CD14-positive monocyte (primary cell): ENCODE measurements at regions not wholly inside any gene's neighbourhood (a gene's known extent, or its start where the extent isn't known, plus 50 kb on each side); places are given as distances from the start of the nearest gene placed in this dataset.

ENCODE experiments used
- DNase-seq, 3 donors: peaks; one replicate each; pipeline ENCODE4 v3.0.0-alpha.2; 2011 to 2022
- H2AFZ ChIP-seq: 2 replicates; pipeline ENCODE4 v1.6.0; 2012; ENCODE audit warnings: mild to moderate bottlenecking, low read depth, low read length, inconsistent platforms; ENCODE audit not compliant: insufficient read depth, poor library complexity, severe bottlenecking
- H3K27ac ChIP-seq, 2 donors: 1 replicate in 1 of 2; 2 replicates in 1 of 2; pipeline ENCODE4 v1.5.1; 2012 to 2013; ENCODE audit warnings: low read length in 2 of 2, control low read depth in 1 of 2, inconsistent platforms in 1 of 2, low read depth in 1 of 2, mild to moderate bottlenecking in 1 of 2
- H3K27me3 ChIP-seq, 2 donors: one replicate each; pipeline versions ENCODE4 v1.6.0 to v1.6.1; 2011 to 2013; ENCODE audit warnings: low read length in 2 of 2; ENCODE audit not compliant: control insufficient read depth in 2 of 2, insufficient read depth in 2 of 2
- H3K36me3 ChIP-seq, 2 donors: replicated peaks in 1 of 2; 1 replicate in 1 of 2; 2 replicates in 1 of 2; pipeline versions ENCODE4 v1.5.1 to v1.6.1; 2012 to 2013; ENCODE audit warnings: low read length in 2 of 2, control low read depth in 1 of 2, inconsistent platforms in 1 of 2, mild to moderate bottlenecking in 1 of 2; ENCODE audit not compliant: insufficient read depth in 2 of 2, control insufficient read depth in 1 of 2
- H3K4me1 ChIP-seq, 2 donors: 1 replicate in 1 of 2; 2 replicates in 1 of 2; pipeline versions ENCODE4 v1.5.1 to v1.6.1; 2012 to 2013; ENCODE audit warnings: low read length in 2 of 2, control low read depth in 1 of 2, inconsistent platforms in 1 of 2, mild to moderate bottlenecking in 1 of 2, moderate library complexity in 1 of 2; ENCODE audit not compliant: insufficient read depth in 2 of 2, control insufficient read depth in 1 of 2
- H3K4me2 ChIP-seq: replicated peaks from 2 replicates; pipeline ENCODE3; 2012; ENCODE audit warnings: low read length, moderate library complexity, mild to moderate bottlenecking; ENCODE audit not compliant: poor library complexity, severe bottlenecking; ENCODE audit errors: extremely low read depth
- H3K4me3 ChIP-seq, 3 experiments: fragments of 200-600 bp in 1 of 3; sonication (generic) in 1 of 3; replicated peaks in 1 of 3; 1 replicate in 2 of 3; 2 replicates in 1 of 3; pipeline ENCODE4 v1.5.1; 2011 to 2013; ENCODE audit warnings: low read length in 3 of 3, mild to moderate bottlenecking in 3 of 3, control low read depth in 2 of 3, low read depth in 2 of 3, inconsistent platforms in 1 of 3, moderate library complexity in 1 of 3
- H3K79me2 ChIP-seq: 2 replicates; pipeline ENCODE4 v1.6.0; 2012; ENCODE audit warnings: mild to moderate bottlenecking, control low read depth, inconsistent platforms, low read length, moderate library complexity; ENCODE audit not compliant: insufficient read depth
- H3K9ac ChIP-seq: 2 replicates; pipeline ENCODE4 v1.6.0; 2017; ENCODE audit warnings: low read length, mild to moderate bottlenecking; ENCODE audit not compliant: insufficient read depth, poor library complexity, severe bottlenecking
- H3K9me3 ChIP-seq, 2 donors: replicated peaks in 1 of 2; 1 replicate in 1 of 2; 2 replicates in 1 of 2; pipeline versions ENCODE4 v1.5.1 to v1.6.1; 2012 to 2013; ENCODE audit warnings: low read length in 2 of 2, control low read depth in 1 of 2; ENCODE audit not compliant: control insufficient read depth in 1 of 2, insufficient read depth in 1 of 2
- H4K20me1 ChIP-seq: 2 replicates; pipeline ENCODE4 v1.6.0; 2012; ENCODE audit warnings: mild to moderate bottlenecking, low read length, control low read depth, moderate library complexity; ENCODE audit not compliant: insufficient read depth
- H3K27ac Mint-ChIP-seq, 7 donors: one replicate each; pipeline ENCODE4 v1.8.0; 2020; ENCODE audit warnings: mild to moderate bottlenecking in 7 of 7, mixed read lengths in 7 of 7, moderate library complexity in 6 of 7, inconsistent platforms in 2 of 7
- H3K27me3 Mint-ChIP-seq, 3 donors: one replicate each; pipeline ENCODE4 v1.8.0; 2021 to 2022; ENCODE audit warnings: low read depth in 3 of 3, mild to moderate bottlenecking in 3 of 3, mixed read lengths in 3 of 3, moderate library complexity in 3 of 3, inconsistent platforms in 1 of 3
- H3K36me3 Mint-ChIP-seq, 2 donors: one replicate each; pipeline ENCODE4 v1.8.0; 2020; ENCODE audit warnings: mixed read lengths in 2 of 2, inconsistent platforms in 1 of 2, mild to moderate bottlenecking in 1 of 2
- H3K4me1 Mint-ChIP-seq: one replicate; pipeline ENCODE4 v1.8.0; 2020; ENCODE audit warnings: mild to moderate bottlenecking, mixed read lengths
- H3K4me3 Mint-ChIP-seq, 2 donors: one replicate each; pipeline ENCODE4 v1.8.0; 2020; ENCODE audit warnings: mild to moderate bottlenecking in 2 of 2, mixed read lengths in 2 of 2, moderate library complexity in 1 of 2
- H3K9me3 Mint-ChIP-seq, 7 donors: one replicate each; pipeline ENCODE4 v1.8.0; 2020 to 2022; ENCODE audit warnings: mixed read lengths in 7 of 7, mild to moderate bottlenecking in 6 of 7, moderate library complexity in 6 of 7, inconsistent platforms in 2 of 7
- WGBS: methylation state at CpG from one replicate; pipeline ENCODE4 v1.1.5; 2013; ENCODE audit warnings: missing lambda C conversion rate; ENCODE audit not compliant: insufficient coverage; 5-methylcytosine and 5-hydroxymethylcytosine counted together
- intact Hi-C, 2 donors: fragments of 100-400 bp; cut with micrococcal nuclease; formaldehyde crosslinking; loops; one replicate each; pipeline versions ENCODE4 v1.15.0 to v1.15.1; 2023
- TF ChIP-seq, protein P1 (sequence below): fragments of 200-600 bp; IDR thresholded peaks from one replicate; pipeline ENCODE4 v1.8.0; 2022; ENCODE audit warnings: antibody characterized with exemption, mild to moderate bottlenecking

DNA sequence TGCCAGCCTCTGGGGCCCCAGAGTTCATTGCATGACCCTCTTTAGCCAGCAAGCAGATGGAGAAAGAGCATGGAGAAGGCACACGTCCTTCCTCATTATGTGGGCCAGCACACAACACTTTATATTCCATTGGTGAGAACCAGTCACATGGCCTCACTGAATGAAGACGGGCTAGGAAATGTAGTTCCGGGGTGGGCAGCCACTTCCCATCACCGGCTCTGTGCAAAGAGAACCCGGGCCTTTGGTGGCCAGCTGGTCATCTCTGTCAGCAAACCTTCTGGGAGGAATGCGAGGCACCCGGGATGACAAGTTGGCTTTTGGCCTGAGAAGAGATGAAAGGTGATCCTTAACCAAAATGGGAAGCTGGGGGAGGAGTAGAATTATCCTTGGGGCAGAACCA lies 90.2 kb upstream of the VGLL4 start:
- Mint-ChIP-seq H3K9me3 (no peaks in the 10 kb centered on the region), H3K4me3 (no peak overlapping the region), H3K27ac (no peak overlapping the region), H3K27me3 (peaks cover 3 to 13% (median 9%) of the 10 kb centered on the region in 3 donors), H3K4me1 (no peaks in the 10 kb centered on the region), H3K36me3 (no peaks in the 10 kb centered on the region)
- H3K27me3 ChIP-seq = no peaks in the 10 kb centered on the region
- no peak overlapping the region for H3K27ac ChIP-seq
- H3K36me3 ChIP-seq = no peaks in the 10 kb centered on the region
- 90% methylated on average over 7 of the region's 7 CpGs for WGBS
- H3K4me3 ChIP-seq = no peak overlapping the region
- H3K9me3 ChIP-seq = no peaks in the 10 kb centered on the region
- TF ChIP-seq, protein P1, sequence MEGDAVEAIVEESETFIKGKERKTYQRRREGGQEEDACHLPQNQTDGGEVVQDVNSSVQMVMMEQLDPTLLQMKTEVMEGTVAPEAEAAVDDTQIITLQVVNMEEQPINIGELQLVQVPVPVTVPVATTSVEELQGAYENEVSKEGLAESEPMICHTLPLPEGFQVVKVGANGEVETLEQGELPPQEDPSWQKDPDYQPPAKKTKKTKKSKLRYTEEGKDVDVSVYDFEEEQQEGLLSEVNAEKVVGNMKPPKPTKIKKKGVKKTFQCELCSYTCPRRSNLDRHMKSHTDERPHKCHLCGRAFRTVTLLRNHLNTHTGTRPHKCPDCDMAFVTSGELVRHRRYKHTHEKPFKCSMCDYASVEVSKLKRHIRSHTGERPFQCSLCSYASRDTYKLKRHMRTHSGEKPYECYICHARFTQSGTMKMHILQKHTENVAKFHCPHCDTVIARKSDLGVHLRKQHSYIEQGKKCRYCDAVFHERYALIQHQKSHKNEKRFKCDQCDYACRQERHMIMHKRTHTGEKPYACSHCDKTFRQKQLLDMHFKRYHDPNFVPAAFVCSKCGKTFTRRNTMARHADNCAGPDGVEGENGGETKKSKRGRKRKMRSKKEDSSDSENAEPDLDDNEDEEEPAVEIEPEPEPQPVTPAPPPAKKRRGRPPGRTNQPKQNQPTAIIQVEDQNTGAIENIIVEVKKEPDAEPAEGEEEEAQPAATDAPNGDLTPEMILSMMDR = no peak
- no peaks in the 10 kb centered on the region for H3K79me2 ChIP-seq
- H4K20me1 ChIP-seq = no peaks in the 10 kb centered on the region
- no peak overlapping the region for H3K4me2 ChIP-seq
- intact Hi-C loops = no loop called here
- H3K4me1 ChIP-seq = no peaks in the 10 kb centered on the region
- DNase-seq = no peak
- no peak overlapping the region for H2AFZ ChIP-seq
- H3K9ac ChIP-seq = no peak overlapping the region

DNA sequence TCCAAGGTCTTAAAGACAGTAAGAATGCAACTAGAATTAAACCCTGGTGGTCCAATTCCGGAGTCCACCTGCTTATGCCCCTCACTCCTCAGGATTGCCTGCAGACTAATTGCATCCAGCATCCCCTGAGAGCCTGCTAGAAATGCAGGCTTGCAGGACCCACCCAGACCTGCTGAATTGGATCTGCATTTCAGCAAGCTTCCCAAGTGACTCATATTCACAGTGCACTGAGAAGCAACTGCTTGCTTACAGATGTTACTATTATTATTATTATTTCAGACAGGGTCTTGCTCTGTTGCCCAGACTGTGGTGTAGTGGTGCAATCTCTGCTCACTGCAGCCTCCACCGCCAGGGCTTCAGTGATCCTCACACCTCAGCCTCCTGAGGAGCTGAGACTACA lies 83.5 kb upstream of the VGLL4 start:
- Histone ChIP-seq H3K4me3 (no peak overlapping the region), H3K27me3 (peaks cover 0 to 5% of the 10 kb centered on the region in 2 donors), H4K20me1 (no peaks in the 10 kb centered on the region), H3K9me3 (no peaks in the 10 kb centered on the region), H3K36me3 (no peaks in the 10 kb centered on the region), H3K4me2 (no peak overlapping the region), H3K9ac (no peak overlapping the region), H3K27ac (no peak overlapping the region), H3K4me1 (peaks cover 4 to 5% of the 10 kb centered on the region in 2 donors), H3K79me2 (no peaks in the 10 kb centered on the region), H2AFZ (no peak overlapping the region)
- WGBS = 94% methylated on average over 2 of the region's 2 CpGs
- no peak for DNase-seq
- H3K4me3 Mint-ChIP-seq = no peak overlapping the region
- peaks cover 4% of the 10 kb centered on the region for H3K4me1 Mint-ChIP-seq
- H3K27ac Mint-ChIP-seq = no peak overlapping the region
- peaks cover 0 to 8% (median 5%) of the 10 kb centered on the region in 7 donors for H3K9me3 Mint-ChIP-seq
- intact Hi-C loops = no loop called here
- peaks cover 8 to 15% (median 13%) of the 10 kb centered on the region in 3 donors for H3K27me3 Mint-ChIP-seq
- no peaks in the 10 kb centered on the region for H3K36me3 Mint-ChIP-seq
- TF ChIP-seq, protein P1 = no peak
